ENCODE measurements at regions not wholly inside any gene's neighbourhood (a gene's known extent, or its start where the extent isn't known, plus 50 kb on each side); places are given as distances from the start of the nearest gene placed in this dataset.

DNA sequence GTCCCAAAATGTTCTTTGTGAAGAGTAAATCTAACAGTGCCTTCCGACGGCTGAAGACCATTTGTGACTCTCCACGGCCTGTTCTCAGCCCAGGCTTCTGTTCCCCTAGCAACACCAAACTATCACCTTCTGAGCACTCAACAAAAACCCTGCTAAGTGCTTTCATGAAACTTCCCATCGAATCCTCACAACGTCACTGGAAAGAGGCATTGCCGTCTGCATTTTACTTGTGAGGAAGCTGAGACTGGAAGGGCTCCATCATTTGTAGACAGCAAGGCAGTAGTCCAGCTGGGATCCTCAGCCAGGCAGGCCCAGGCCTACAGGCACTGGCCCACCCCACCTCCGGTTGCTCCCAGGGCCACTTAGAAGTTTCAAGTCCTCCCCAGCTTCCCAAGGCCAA lies 97.8 kb upstream of the POU3F3 start:
- TF ChIP-seq RARB (CRISPR knock-in tag; IDR thresholded peaks at IDR 0.05) (no peak), PPARA (CRISPR knock-in tag; IDR thresholded peaks at IDR 0.05; ENCODE audit: borderline replicate concordance) (no peak), TOX (CRISPR knock-in tag; IDR thresholded peaks at IDR 0.05; ENCODE audit: borderline replicate concordance) (no peak), ISL1 (CRISPR knock-in tag; IDR thresholded peaks at IDR 0.05) (no peak), CSDC2 (CRISPR knock-in tag; IDR thresholded peaks at IDR 0.05) (no peak)

All from SK-N-SH treated with all-trans-retinoic acid at 6 μM for 48 hours (cell line).